ENCODE measurements at regions not wholly inside any gene's neighbourhood (a gene's known extent, or its start where the extent isn't known, plus 50 kb on each side); places are given as distances from the start of the nearest gene placed in this dataset.

DNA sequence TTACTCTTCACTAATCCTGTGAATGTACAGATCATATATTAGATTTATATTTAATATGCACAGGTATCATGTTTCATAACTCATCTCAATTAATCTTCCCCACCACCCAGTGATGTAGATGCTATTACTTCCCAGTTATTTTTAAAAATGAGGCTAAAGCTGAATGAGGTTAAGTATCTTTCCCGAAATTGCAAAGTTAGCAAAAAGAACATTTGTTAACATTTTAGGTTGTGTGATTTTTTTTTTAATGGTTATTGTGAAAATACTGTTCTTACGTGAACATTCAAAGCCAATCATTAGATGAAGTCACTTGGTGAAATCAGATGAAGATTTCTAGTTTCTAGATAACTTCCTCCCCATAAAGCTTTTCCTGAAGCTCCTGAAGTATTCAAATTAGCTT is 186.9 kb upstream of the PLEKHA5 start:
- TF ChIP-seq, protein P1, sequence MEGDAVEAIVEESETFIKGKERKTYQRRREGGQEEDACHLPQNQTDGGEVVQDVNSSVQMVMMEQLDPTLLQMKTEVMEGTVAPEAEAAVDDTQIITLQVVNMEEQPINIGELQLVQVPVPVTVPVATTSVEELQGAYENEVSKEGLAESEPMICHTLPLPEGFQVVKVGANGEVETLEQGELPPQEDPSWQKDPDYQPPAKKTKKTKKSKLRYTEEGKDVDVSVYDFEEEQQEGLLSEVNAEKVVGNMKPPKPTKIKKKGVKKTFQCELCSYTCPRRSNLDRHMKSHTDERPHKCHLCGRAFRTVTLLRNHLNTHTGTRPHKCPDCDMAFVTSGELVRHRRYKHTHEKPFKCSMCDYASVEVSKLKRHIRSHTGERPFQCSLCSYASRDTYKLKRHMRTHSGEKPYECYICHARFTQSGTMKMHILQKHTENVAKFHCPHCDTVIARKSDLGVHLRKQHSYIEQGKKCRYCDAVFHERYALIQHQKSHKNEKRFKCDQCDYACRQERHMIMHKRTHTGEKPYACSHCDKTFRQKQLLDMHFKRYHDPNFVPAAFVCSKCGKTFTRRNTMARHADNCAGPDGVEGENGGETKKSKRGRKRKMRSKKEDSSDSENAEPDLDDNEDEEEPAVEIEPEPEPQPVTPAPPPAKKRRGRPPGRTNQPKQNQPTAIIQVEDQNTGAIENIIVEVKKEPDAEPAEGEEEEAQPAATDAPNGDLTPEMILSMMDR (IDR thresholded peaks at IDR 0.05; ENCODE audit: low read depth, low read length): no peak
- H3K4me3 ChIP-seq (ENCODE audit: low read depth, low read length): no peak overlapping the region

DNA sequence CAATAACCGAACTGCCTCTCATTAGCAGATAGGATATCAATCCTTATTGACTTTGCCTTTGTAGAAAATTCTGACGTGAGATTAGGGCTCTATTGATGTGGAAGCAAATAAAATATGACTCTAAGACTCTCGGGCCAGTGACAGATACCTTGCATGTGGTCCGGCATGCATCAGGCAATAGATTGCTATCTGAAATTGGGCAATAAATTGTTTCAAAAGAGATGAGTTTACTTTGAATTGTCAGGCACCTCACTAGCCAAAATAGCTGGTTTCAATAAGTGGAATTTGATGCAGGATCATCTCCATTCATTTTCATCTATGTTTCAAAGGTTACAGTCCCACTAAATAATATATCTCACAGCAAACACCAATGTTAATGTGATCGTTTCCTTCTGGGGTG is 186.3 kb upstream of the PLEKHA5 start:
- TF ChIP-seq, protein P1 (IDR thresholded peaks at IDR 0.05; ENCODE audit: low read depth, low read length): no peak
- H3K4me3 ChIP-seq (ENCODE audit: low read depth, low read length): no peak overlapping the region

DNA sequence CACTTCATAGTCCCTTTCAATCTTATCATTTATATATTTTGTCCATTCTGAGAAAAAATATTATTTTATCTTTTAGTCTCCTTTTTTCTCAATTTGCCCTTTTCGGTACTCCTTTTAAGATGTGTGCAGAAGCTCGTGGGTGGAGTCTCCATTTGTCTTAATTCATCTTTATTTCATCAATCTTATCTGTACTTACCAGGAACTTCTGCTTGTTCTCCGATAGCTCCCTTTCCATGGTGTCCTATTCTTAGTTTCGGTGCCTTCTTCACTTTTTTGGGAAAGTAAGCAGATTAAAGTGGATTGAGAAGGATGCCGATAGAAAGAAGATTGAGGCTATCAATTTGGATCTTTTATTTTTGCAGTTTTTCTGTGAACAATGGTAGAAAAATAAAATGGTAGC is 183.4 kb upstream of the PLEKHA5 start:
- H3K4me3 ChIP-seq (ENCODE audit: low read depth, low read length): no peak overlapping the region
- TF ChIP-seq, protein P1 (IDR thresholded peaks at IDR 0.05; ENCODE audit: low read depth, low read length): no peak

DNA sequence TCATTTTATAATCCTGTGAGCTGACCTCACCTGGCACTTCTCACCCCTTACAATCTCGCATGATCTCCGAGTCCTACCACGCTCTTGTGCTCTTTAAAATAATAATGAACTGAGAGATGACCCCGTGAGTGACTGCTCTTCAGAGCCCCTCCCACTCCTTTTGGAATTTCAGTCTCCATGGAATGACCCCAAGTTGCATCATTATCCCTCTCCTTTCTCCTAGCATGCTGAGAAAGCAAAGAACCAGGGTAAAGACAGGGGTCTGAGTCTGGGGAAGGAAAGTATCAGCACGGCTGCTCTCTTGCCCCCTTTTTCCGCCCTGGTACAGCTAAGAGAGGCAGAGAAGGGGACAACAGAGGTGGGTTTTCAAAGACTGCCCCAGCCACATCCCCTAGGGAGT is 178.3 kb upstream of the PLEKHA5 start:
- TF ChIP-seq, protein P1 (IDR thresholded peaks at IDR 0.05; ENCODE audit: low read depth, low read length): no peak
- no peak overlapping the region for H3K4me3 ChIP-seq (ENCODE audit: low read depth, low read length)

DNA sequence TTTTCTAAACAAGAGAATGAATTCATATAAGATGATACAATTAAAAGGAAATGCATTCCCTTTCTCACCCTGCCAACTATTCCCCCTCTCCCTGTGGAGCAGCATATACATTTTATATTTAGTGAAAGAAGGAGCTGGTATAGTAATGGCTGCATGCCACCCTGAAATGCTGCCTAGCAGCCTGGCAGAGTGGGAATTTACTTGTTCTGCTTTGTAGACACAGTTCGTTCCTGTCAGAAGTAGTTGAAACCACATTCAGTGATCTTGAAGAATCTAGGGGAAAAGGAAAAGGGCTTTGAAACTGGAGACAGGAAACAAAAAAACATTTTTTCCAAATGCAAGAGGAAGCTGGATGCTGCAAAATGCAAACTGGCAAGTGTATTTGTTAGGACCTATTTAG is 176.0 kb upstream of the PLEKHA5 start:
- no peak overlapping the region for H3K4me3 ChIP-seq (ENCODE audit: low read depth, low read length)
- TF ChIP-seq, protein P1 (IDR thresholded peaks at IDR 0.05; ENCODE audit: low read depth, low read length): no peak

DNA sequence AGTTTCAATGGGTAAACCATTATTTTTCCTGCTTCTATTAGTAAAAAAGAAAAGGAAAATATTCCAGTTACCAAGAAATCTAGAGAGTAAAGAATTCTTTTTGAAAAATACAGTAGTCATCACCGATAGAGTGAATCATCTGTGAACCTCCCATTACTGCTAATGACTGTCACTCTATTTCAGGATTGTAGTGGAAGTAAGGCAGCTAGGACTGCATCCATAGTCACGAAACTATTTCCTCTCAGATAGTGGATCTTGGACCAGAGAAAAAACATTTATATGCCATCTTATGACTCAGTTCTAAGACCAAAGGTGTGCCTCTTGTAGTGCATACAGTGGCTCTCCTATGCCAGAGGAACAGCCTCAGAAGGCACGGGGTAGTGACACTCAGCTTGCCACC is 173.9 kb upstream of the PLEKHA5 start:
- TF ChIP-seq, protein P1 (IDR thresholded peaks at IDR 0.05; ENCODE audit: low read depth, low read length): no peak
- no peak overlapping the region for H3K4me3 ChIP-seq (ENCODE audit: low read depth, low read length)

DNA sequence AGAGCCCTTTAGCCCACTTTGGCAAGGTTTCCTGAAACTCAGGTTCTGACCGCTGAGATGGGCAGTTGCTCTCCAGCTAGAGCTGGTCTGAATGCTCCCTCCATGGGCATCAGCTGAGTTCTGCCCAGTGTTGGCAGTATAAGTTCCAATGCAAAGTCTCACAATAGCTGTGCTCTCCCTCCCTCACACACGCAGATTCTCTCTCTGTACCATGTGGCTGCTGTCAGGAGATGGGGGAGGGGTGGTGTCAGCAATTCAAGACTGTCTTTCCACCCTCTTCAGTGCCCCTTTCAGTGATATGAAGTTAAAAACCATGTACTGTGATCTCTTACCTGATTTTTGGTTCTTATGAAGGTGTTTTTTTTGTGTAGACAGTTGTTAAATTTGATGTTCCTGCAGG is 164.3 kb upstream of the PLEKHA5 start:
- TF ChIP-seq, protein P1 (IDR thresholded peaks at IDR 0.05; ENCODE audit: low read depth, low read length): no peak
- H3K4me3 ChIP-seq (ENCODE audit: low read depth, low read length): no peak overlapping the region

Data from WI38 (cell line).